HepG2 (cell line): ENCODE measurements at regions not wholly inside any gene's neighbourhood (a gene's known extent, or its start where the extent isn't known, plus 50 kb on each side); places are given as distances from the start of the nearest gene placed in this dataset.

Source experiments
- ATAC-seq: fragments of 200-7000 bp; cut with Tn5 transposase; 3 replicates; pipeline ENCODE4 v1.9.1; 2020; ENCODE audit warnings: mild to moderate bottlenecking, moderate library complexity
- BruUV-seq: library from RNA; stranded (reverse); fragments of 400-500 nt; replicated peaks from 2 replicates; lab custom pipeline; 2021; lab: Mats Ljungman, UMichigan
- CTCF ChIA-PET: fragments of 300-600 bp; formaldehyde crosslinking; extraction: SDS; loops from one replicate; lab custom pipeline; 2021; ENCODE audit warnings: low total read pairs, inconsistent platforms, low intra/inter-chr PET ratio; lab: Yijun Ruan, JAX
- POLR2A ChIA-PET: fragments of 350-600 bp; sonication (Branson Sonifier 250); formaldehyde crosslinking; loops from one replicate; lab custom pipeline; 2020; ENCODE audit warnings: antibody characterized with exemption, inconsistent platforms; lab: Yijun Ruan, JAX
- DNase-seq: peaks from one replicate; pipeline ENCODE4 v3.0.0-alpha.2; 2015; ENCODE audit warnings: low spot score
- FAIRE-seq: peaks from 3 replicates; lab custom pipeline; 2011; peaks lifted over from hg19 to GRCh38; lab: Jason Lieb, UNC
- H2AFZ ChIP-seq: one replicate; pipeline ENCODE4 v1.6.1; 2011; ENCODE audit warnings: low read length, inconsistent platforms
- H3K27ac ChIP-seq: fragments of 300-600 bp; 3 replicates; pipeline ENCODE4 v1.8.0; 2011; ENCODE audit warnings: mixed run types, mild to moderate bottlenecking, mixed read lengths, low read length, inconsistent platforms; ENCODE audit not compliant: insufficient read depth; ENCODE audit errors: extremely low read length
- H3K27me3 ChIP-seq, 2 experiments: fragments of 200-600 bp in 1 of 2; 2 replicates in 1 of 2; 3 replicates in 1 of 2; pipeline versions ENCODE4 v1.6.0 to v1.8.0; 2011; ENCODE audit warnings: low read length in 2 of 2, mild to moderate bottlenecking in 2 of 2, moderate library complexity in 2 of 2, inconsistent platforms in 1 of 2; ENCODE audit not compliant: insufficient read depth in 2 of 2, control insufficient read depth in 1 of 2
- H3K36me3 ChIP-seq, 2 experiments: fragments of 200-600 bp in 1 of 2; replicated peaks in 1 of 2; 2 replicates in 1 of 2; 3 replicates in 1 of 2; pipeline versions ENCODE4 v1.5.1 to v1.8.0; 2011; ENCODE audit warnings: low read length in 2 of 2, inconsistent platforms in 1 of 2; ENCODE audit not compliant: insufficient read depth in 2 of 2, control insufficient read depth in 1 of 2
- H3K4me1 ChIP-seq: 2 replicates; pipeline ENCODE4 v1.5.1; 2012; ENCODE audit warnings: low read length, inconsistent platforms; ENCODE audit not compliant: insufficient read depth
- H3K4me2 ChIP-seq: 2 replicates; pipeline ENCODE4 v1.6.0; 2011; ENCODE audit warnings: low read depth, low read length, inconsistent platforms
- H3K4me3 ChIP-seq, 3 experiments: fragments of 200-600 bp in 1 of 3; sonication (generic), shearing (Covaris generic) in 1 of 3; replicated peaks in 1 of 3; 2 replicates each; pipeline ENCODE4 v1.5.1; 2011 to 2016; ENCODE audit warnings: low read length in 3 of 3, inconsistent platforms in 2 of 3, low read depth in 2 of 3, mild to moderate bottlenecking in 2 of 3, control low read depth in 1 of 3, mixed read lengths in 1 of 3; ENCODE audit not compliant: insufficient read depth in 1 of 3
- H3K79me2 ChIP-seq: one replicate; pipeline ENCODE4 v1.6.1; 2011; ENCODE audit warnings: low read length, inconsistent platforms; ENCODE audit not compliant: insufficient read depth
- H3K9ac ChIP-seq: 2 replicates; pipeline ENCODE4 v1.6.0; 2011; ENCODE audit warnings: mild to moderate bottlenecking, low read depth, low read length, inconsistent platforms; ENCODE audit not compliant: insufficient read depth
- H3K9me3 ChIP-seq: 2 replicates; pipeline ENCODE4 v1.5.1; 2012; ENCODE audit warnings: mild to moderate bottlenecking, low read length
- H4K20me1 ChIP-seq: 2 replicates; pipeline ENCODE4 v1.6.0; 2011; ENCODE audit warnings: inconsistent platforms, mild to moderate bottlenecking, low read length, moderate library complexity; ENCODE audit not compliant: insufficient read depth
- GPN1 ChIP-seq: sonication (generic); formaldehyde crosslinking; IDR thresholded peaks from 2 replicates; pipeline ENCODE4 v1.5.1; 2020; ENCODE audit warnings: missing genetic modification reagents, borderline replicate concordance
- HOXA3 ChIP-seq: sonication (generic); formaldehyde crosslinking; IDR thresholded peaks from 2 replicates; pipeline ENCODE4 v1.5.0; 2020; ENCODE audit warnings: missing genetic modification reagents
- KAT2B ChIP-seq: fragments of 150-350 bp; IDR thresholded peaks from 2 replicates; pipeline ENCODE4 v1.6.1; 2014; ENCODE audit warnings: low read depth, low read length, borderline replicate concordance
- MAFF ChIP-seq: IDR thresholded peaks from 2 replicates; pipeline ENCODE4 v1.6.1; 2011; ENCODE audit warnings: low read depth, low read length, improper control_type of control experiment
- MAFK ChIP-seq, 2 experiments: IDR thresholded peaks in 1 of 2; conservative IDR thresholded peaks in 1 of 2; 2 replicates each; pipeline ENCODE4 v1.6.1; 2011; ENCODE audit warnings: improper control_type of control experiment in 2 of 2, low read length in 2 of 2
- MED1 ChIP-seq: sonication (generic); formaldehyde crosslinking; IDR thresholded peaks from 2 replicates; pipeline ENCODE4 v1.4.0; 2020; ENCODE audit warnings: missing genetic modification reagents
- MIER2 ChIP-seq: IDR thresholded peaks from 2 replicates; pipeline ENCODE4 v1.6.1; 2016; ENCODE audit warnings: missing biosample characterization, missing genetic modification reagents
- MXD4 ChIP-seq: IDR thresholded peaks from 2 replicates; pipeline ENCODE4 v1.6.1; 2016; ENCODE audit warnings: mild to moderate bottlenecking, missing biosample characterization, missing genetic modification reagents
- RXRA ChIP-seq: sonication (generic); formaldehyde crosslinking; IDR thresholded peaks from 2 replicates; pipeline ENCODE4 v1.5.1; 2020; ENCODE audit warnings: missing genetic modification reagents
- ZNF501 ChIP-seq: sonication (generic); formaldehyde crosslinking; IDR thresholded peaks from 2 replicates; pipeline ENCODE4 v1.5.1; 2020; ENCODE audit warnings: mild to moderate bottlenecking, moderate library complexity, missing genetic modification reagents
- WGBS: methylation state at CpG from one replicate; pipeline ENCODE4 v1.1.6; 2017; ENCODE audit warnings: low lambda C conversion rate; 5-methylcytosine and 5-hydroxymethylcytosine counted together
- in situ Hi-C: cut with HindIII; loops from 2 replicates; pipeline ENCODE4 v1.10.0; 2017; ENCODE audit warnings: low pct_unique_long_range_greater_than_20kb; ENCODE audit not compliant: extremely low pct_ligation_motif_present
- intact Hi-C: fragments of 100-400 bp; cut with micrococcal nuclease; formaldehyde crosslinking; loops from one replicate; pipeline ENCODE4 v1.10.0; 2022; ENCODE audit not compliant: unreplicated experiment
- TF ChIP-seq, protein P1 (sequence below): sonication (generic); formaldehyde crosslinking; IDR thresholded peaks from 2 replicates; pipeline ENCODE4 v1.5.0; 2020; ENCODE audit warnings: missing genetic modification reagents
- TF ChIP-seq, protein P2 (sequence below): IDR thresholded peaks from 2 replicates; pipeline ENCODE4 v1.6.1; 2016; ENCODE audit warnings: missing biosample characterization, missing genetic modification reagents, low read depth

- Histone ChIP-seq H3K79me2 (no peaks in the 10 kb centered on the region), H3K9me3 (no peaks in the 10 kb centered on the region), H3K4me2 (no peak overlapping the region), H4K20me1 (no peaks in the 10 kb centered on the region), H3K9ac (no peak overlapping the region), H2AFZ (no peak overlapping the region), H3K27me3 (no peaks in the 10 kb centered on the region), H3K4me3 (no peak overlapping the region), H3K36me3 (no peaks in the 10 kb centered on the region), H3K4me1 (peaks cover 6% of the 10 kb centered on the region), H3K27ac (no peak overlapping the region)
- no TSS peak for BruUV-seq
- ATAC-seq (no peak), DNase-seq (no peak), FAIRE-seq (no peak)
- ChIA-PET POLR2A (no interaction called here), CTCF (no interaction called here)
- TF ChIP-seq KAT2B (no peak), MIER2 (no peak), RXRA (CRISPR knock-in tag) (no peak), GPN1 (CRISPR knock-in tag) (no peak), MED1 (CRISPR knock-in tag) (no peak), ZNF501 (no peak), MXD4 (CRISPR knock-in tag) (no peak), MAFF (peak; percentile 75), HOXA3 (CRISPR knock-in tag) (no peak), MAFK (conservative IDR thresholded peaks at IDR 0.05 in 1 of 2, IDR thresholded peaks at IDR 0.05 in 1 of 2; ENCODE audit: low read length in 2 of 2) (peak; percentile 69 to 90)
- TF ChIP-seq, protein P1, sequence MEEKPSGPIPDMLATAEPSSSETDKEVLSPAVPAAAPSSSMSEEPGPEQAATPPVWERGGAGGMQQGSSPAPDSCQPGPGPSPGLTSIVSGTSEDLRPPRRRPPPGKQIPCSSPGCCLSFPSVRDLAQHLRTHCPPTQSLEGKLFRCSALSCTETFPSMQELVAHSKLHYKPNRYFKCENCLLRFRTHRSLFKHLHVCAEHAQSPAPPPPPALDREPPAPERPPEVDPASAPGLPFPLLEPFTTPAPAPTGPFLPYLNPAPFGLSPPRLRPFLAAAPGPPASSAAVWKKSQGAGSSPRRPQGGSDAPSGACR (CRISPR knock-in tag): no peak
- TF ChIP-seq, protein P2, sequence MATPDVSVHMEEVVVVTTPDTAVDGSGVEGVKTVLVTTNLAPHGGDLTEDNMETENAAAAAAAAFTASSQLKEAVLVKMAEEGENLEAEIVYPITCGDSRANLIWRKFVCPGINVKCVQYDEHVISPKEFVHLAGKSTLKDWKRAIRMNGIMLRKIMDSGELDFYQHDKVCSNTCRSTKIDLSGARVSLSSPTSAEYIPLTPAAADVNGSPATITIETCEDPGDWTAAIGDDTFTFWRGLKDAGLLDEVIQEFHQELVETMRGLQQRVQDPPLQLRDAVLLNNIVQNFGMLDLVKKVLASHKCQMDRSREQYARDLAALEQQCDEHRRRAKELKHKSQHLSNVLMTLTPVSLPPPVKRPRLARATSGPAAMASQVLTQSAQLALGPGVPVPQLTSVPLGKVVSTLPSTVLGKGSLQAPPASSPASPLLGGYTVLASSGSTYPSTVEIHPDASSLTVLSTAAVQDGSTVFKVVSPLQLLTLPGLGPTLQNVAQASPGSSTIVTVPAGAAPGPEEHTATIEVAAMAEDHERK (CRISPR knock-in tag): no peak
- WGBS: 54% methylated on average over 1 of the region's 1 CpG
- intact Hi-C loops (no loop called here), in situ Hi-C loops (no loop called here)
Observed at GRCh38 chr11:96642583-96642982, 252.8 kb downstream of the JRKL start.
